ENCODE measurements at regions not wholly inside any gene's neighbourhood (a gene's known extent, or its start where the extent isn't known, plus 50 kb on each side); places are given as distances from the start of the nearest gene placed in this dataset.
"Not testable (repeated sequence)": the region's sequence is repeated elsewhere in the genome, so short reads cannot be mapped to it uniquely, and the experiment has no call there.

GRCh38 chr11:13214276-13214675 is 63.3 kb upstream of the BMAL1 start:
- H3K27ac ChIP-seq: no peak overlapping the region
- TF ChIP-seq, protein P1, sequence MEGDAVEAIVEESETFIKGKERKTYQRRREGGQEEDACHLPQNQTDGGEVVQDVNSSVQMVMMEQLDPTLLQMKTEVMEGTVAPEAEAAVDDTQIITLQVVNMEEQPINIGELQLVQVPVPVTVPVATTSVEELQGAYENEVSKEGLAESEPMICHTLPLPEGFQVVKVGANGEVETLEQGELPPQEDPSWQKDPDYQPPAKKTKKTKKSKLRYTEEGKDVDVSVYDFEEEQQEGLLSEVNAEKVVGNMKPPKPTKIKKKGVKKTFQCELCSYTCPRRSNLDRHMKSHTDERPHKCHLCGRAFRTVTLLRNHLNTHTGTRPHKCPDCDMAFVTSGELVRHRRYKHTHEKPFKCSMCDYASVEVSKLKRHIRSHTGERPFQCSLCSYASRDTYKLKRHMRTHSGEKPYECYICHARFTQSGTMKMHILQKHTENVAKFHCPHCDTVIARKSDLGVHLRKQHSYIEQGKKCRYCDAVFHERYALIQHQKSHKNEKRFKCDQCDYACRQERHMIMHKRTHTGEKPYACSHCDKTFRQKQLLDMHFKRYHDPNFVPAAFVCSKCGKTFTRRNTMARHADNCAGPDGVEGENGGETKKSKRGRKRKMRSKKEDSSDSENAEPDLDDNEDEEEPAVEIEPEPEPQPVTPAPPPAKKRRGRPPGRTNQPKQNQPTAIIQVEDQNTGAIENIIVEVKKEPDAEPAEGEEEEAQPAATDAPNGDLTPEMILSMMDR (conservative IDR thresholded peaks at IDR 0.05): no peak

- H3K27ac ChIP-seq: no peak overlapping the region
- TF ChIP-seq, protein P1 (conservative IDR thresholded peaks at IDR 0.05): no peak
Observed at GRCh38 chr11:13215149-13215548, 62.4 kb upstream of the BMAL1 start.

DNA sequence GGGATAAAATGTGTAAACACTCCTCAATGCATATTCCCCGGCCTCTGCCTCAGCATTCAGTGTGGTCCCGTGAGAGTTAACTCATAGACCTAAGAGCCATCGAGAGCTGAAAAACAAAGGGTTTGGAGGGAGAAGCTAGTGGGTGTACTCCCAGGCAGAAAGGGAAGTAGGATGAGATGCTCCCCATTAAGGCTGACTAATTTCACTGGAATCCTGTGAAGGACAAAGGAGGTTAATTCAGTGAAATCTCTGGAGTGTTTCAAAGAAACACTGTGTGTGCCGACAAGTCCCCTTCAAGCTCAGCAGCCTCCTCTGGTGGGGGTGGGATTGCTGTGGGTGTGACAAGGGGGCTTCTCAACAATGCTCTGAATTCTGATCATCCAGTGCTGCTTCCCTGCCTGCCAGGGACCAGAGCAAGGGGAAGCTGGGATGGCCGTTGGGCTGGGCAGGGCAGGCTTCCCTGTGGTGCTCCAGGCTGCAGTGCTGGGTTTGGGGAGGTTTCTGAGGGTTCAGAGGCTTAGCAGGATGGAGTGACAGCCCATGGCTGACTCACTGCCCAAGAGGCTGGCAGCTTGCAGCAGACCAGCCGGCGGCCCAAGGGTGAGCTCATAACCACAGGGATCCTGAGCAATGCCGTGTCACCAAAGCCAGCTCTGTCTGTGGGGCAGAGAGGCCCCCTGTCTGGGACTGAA is 61.4 kb upstream of the BMAL1 start:
- H3K27ac ChIP-seq: no peak overlapping the region
- TF ChIP-seq, protein P1 (conservative IDR thresholded peaks at IDR 0.05): no peak

GRCh38 chr11:13216711-13217075 is 60.9 kb upstream of the BMAL1 start:
- TF ChIP-seq, protein P1 (conservative IDR thresholded peaks at IDR 0.05): no peak
- H3K27ac ChIP-seq: no peak overlapping the region

DNA sequence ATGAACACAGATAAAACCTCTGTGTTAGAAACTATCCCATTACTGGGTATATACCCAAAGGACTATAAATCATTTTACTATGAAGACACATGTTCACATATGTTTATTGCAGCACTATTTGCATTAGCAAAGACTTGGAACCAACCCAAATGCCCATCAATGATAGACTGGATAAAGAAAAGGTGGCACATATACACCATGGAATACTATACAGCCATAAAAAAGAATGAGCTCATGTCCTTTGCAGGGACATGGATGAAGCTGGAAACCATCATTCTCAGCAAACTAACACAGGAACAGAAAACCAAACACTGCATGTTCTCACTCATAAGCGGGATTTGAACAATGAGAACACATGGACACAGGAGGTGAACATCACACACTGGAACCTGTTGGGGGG is 58.9 kb upstream of the BMAL1 start:
- H3K27ac ChIP-seq: not testable (repeated sequence)

GRCh38 chr11:13220148-13220547 is 57.4 kb upstream of the BMAL1 start:
- no peak overlapping the region for H3K27ac ChIP-seq
- TF ChIP-seq, protein P1 (conservative IDR thresholded peaks at IDR 0.05): no peak

DNA sequence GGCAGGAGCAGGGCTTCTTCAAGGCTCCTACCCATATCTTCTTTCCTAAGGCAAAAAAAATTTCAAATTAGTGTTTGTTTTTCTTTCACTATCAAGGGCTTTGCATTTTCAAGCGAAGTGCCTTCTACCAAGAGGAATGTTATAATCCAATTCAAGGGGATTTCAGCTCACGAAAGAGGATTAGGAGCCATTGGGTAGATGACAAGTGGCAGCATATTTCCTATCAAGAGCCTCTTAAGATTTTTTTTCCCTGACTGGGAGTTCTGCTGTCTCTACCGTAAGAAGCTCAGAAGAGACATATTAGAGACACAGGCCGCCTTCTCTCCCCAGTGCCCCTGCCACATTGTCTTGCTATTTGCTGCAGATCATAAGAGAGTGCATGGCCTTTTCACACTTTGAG is 55.9 kb upstream of the BMAL1 start:
- TF ChIP-seq, protein P1 (conservative IDR thresholded peaks at IDR 0.05): no peak
- H3K27ac ChIP-seq: no peak overlapping the region

GRCh38 chr11:13222285-13222684 is 55.3 kb upstream of the BMAL1 start:
- no peak overlapping the region for H3K27ac ChIP-seq

More at GRCh38 chr11:13222285-13222684, 55.3 kb upstream of the BMAL1 start:
- TF ChIP-seq, protein P1 (conservative IDR thresholded peaks at IDR 0.05): no peak

All from VCaP (cell line).